ENCODE measurements at regions not wholly inside any gene's neighbourhood (a gene's known extent, or its start where the extent isn't known, plus 50 kb on each side); places are given as distances from the start of the nearest gene placed in this dataset.

GRCh38 chr3:102089904-102090720, 240.8 kb downstream of the NFKBIZ start:
- H3K36me3 ChIP-seq: no peaks in the 10 kb centered on the region
- 66% methylated on average over 10 of the region's 10 CpGs for WGBS
- no peaks in the 10 kb centered on the region for H3K9me3 ChIP-seq
- TF ChIP-seq POLR2AphosphoS5 (IDR thresholded peaks at IDR 0.05): no peak
- no peak for TF ChIP-seq EP300 (IDR thresholded peaks at IDR 0.05)
- TF ChIP-seq CTCF (IDR thresholded peaks at IDR 0.05): no peak
- no peak for TF ChIP-seq POLR2A (IDR thresholded peaks at IDR 0.05)
- H3K27me3 ChIP-seq: no peaks in the 10 kb centered on the region
- H3K4me3 ChIP-seq: no peak overlapping the region
- no peak overlapping the region for H3K27ac ChIP-seq
- no peak for DNase-seq (ENCODE audit: low spot score in 2 of 2)
- no peaks in the 10 kb centered on the region for H3K4me1 ChIP-seq

GRCh38 chr3:102090721-102091045, 241.4 kb downstream of the NFKBIZ start:
- TF ChIP-seq POLR2A (IDR thresholded peaks at IDR 0.05): no peak
- no peak for TF ChIP-seq CTCF (IDR thresholded peaks at IDR 0.05)
- no peak for TF ChIP-seq POLR2AphosphoS5 (IDR thresholded peaks at IDR 0.05)
- no peak for TF ChIP-seq EP300 (IDR thresholded peaks at IDR 0.05)
- Histone ChIP-seq H3K4me3 (no peak overlapping the region), H3K9me3 (no peaks in the 10 kb centered on the region), H3K27ac (no peak overlapping the region), H3K4me1 (no peaks in the 10 kb centered on the region), H3K27me3 (no peaks in the 10 kb centered on the region), H3K36me3 (no peaks in the 10 kb centered on the region)
- 87% methylated on average over 3 of the region's 3 CpGs for WGBS
- no peak for DNase-seq (ENCODE audit: low spot score in 2 of 2)

GRCh38 chr3:102091358-102091757, 242.0 kb downstream of the NFKBIZ start:
- no peak for TF ChIP-seq CTCF (IDR thresholded peaks at IDR 0.05)
- WGBS: 89% methylated on average over 2 of the region's 2 CpGs

GRCh38 chr3:102092617-102093466, 243.5 kb downstream of the NFKBIZ start:
- H3K27me3 ChIP-seq: no peaks in the 10 kb centered on the region
- TF ChIP-seq CTCF (IDR thresholded peaks at IDR 0.05) (no peak), POLR2A (IDR thresholded peaks at IDR 0.05) (no peak), EP300 (IDR thresholded peaks at IDR 0.05) (no peak), POLR2AphosphoS5 (IDR thresholded peaks at IDR 0.05) (no peak)
- DNase-seq (ENCODE audit: low spot score in 2 of 2): no peak
- WGBS: 86% methylated on average over 5 of the region's 5 CpGs
- no peak overlapping the region for H3K4me3 ChIP-seq
- H3K27ac ChIP-seq: no peak overlapping the region
- no peaks in the 10 kb centered on the region for H3K4me1 ChIP-seq
- H3K36me3 ChIP-seq: no peaks in the 10 kb centered on the region
- no peaks in the 10 kb centered on the region for H3K9me3 ChIP-seq

More at GRCh38 chr3:102091358-102091757, 242.0 kb downstream of the NFKBIZ start:
- no peaks in the 10 kb centered on the region for H3K27me3 ChIP-seq
- H3K4me3 ChIP-seq: no peak overlapping the region
- no peaks in the 10 kb centered on the region for H3K36me3 ChIP-seq
- H3K27ac ChIP-seq: no peak overlapping the region
- no peaks in the 10 kb centered on the region for H3K4me1 ChIP-seq
- no peak for DNase-seq (ENCODE audit: low spot score in 2 of 2)
- H3K9me3 ChIP-seq: no peaks in the 10 kb centered on the region

- H3K27me3 ChIP-seq: no peaks in the 10 kb centered on the region
- H3K4me3 ChIP-seq: no peak overlapping the region
- DNase-seq (ENCODE audit: low spot score in 2 of 2): no peak
- H3K27ac ChIP-seq: no peak overlapping the region
- H3K4me1 ChIP-seq: no peaks in the 10 kb centered on the region
- no peaks in the 10 kb centered on the region for H3K9me3 ChIP-seq
- no peak for TF ChIP-seq CTCF (IDR thresholded peaks at IDR 0.05)
- TF ChIP-seq EP300 (IDR thresholded peaks at IDR 0.05): no peak
- no peak for TF ChIP-seq POLR2AphosphoS5 (IDR thresholded peaks at IDR 0.05)
- H3K36me3 ChIP-seq: no peaks in the 10 kb centered on the region
Observed at GRCh38 chr3:102094506-102094905, 245.2 kb downstream of the NFKBIZ start.
